KOPT-K1 (cell line): ENCODE measurements at regions not wholly inside any gene's neighbourhood (a gene's known extent, or its start where the extent isn't known, plus 50 kb on each side); places are given as distances from the start of the nearest gene placed in this dataset.

Experiments
- H3K27ac ChIP-seq: fragments of 200-600 bp; sonication (generic); 2 replicates; pipeline ENCODE4 v1.5.1; 2016; ENCODE audit warnings: antibody characterized with exemption, mild to moderate bottlenecking, low read depth, low read length; ENCODE audit not compliant: poor library complexity, severe bottlenecking
- H3K36me3 ChIP-seq: fragments of 200-600 bp; sonication (generic); 2 replicates; pipeline ENCODE4 v1.5.1; 2017; ENCODE audit warnings: antibody characterized with exemption, mild to moderate bottlenecking, low read length, moderate library complexity; ENCODE audit not compliant: insufficient read depth
- H3K9me3 ChIP-seq: fragments of 200-600 bp; sonication (generic); 2 replicates; pipeline ENCODE4 v1.5.1; 2017; ENCODE audit warnings: antibody characterized with exemption, low read length, mild to moderate bottlenecking; ENCODE audit not compliant: insufficient read depth, poor library complexity, severe bottlenecking

GRCh38 chr10:62554632-62555199 is 180.5 kb downstream of the ZNF365 start:
- Histone ChIP-seq H3K27ac (no peak overlapping the region), H3K9me3 (no peaks in the 10 kb centered on the region), H3K36me3 (no peaks in the 10 kb centered on the region)

- H3K27ac ChIP-seq, result no peak overlapping the region
- H3K36me3 ChIP-seq, result no peaks in the 10 kb centered on the region
- H3K9me3 ChIP-seq, result no peaks in the 10 kb centered on the region
Observed at GRCh38 chr10:62559481-62560200, 185.5 kb downstream of the ZNF365 start.

- no peaks in the 10 kb centered on the region for H3K36me3 ChIP-seq
- H3K9me3 ChIP-seq, result no peaks in the 10 kb centered on the region
- H3K27ac ChIP-seq, result no peak overlapping the region
Observed at GRCh38 chr10:62560201-62560819, 186.1 kb downstream of the ZNF365 start.

GRCh38 chr10:62561151-62561550 is 187.0 kb downstream of the ZNF365 start:
- Histone ChIP-seq H3K9me3 (no peaks in the 10 kb centered on the region), H3K27ac (no peak overlapping the region), H3K36me3 (no peaks in the 10 kb centered on the region)

- Histone ChIP-seq H3K36me3 (no peaks in the 10 kb centered on the region), H3K27ac (no peak overlapping the region), H3K9me3 (no peaks in the 10 kb centered on the region)
Observed at GRCh38 chr10:62562101-62562500, 187.9 kb downstream of the ZNF365 start.

GRCh38 chr10:62562795-62563194 is 188.6 kb downstream of the ZNF365 start:
- no peak overlapping the region for H3K27ac ChIP-seq
- H3K36me3 ChIP-seq, result no peaks in the 10 kb centered on the region
- no peaks in the 10 kb centered on the region for H3K9me3 ChIP-seq

- Histone ChIP-seq H3K9me3 (no peaks in the 10 kb centered on the region), H3K36me3 (no peaks in the 10 kb centered on the region), H3K27ac (no peak overlapping the region)
Observed at GRCh38 chr10:62573929-62574328, 199.8 kb downstream of the ZNF365 start.

GRCh38 chr10:62577076-62577475 is 202.9 kb downstream of the ZNF365 start:
- Histone ChIP-seq H3K27ac (no peak overlapping the region), H3K9me3 (no peaks in the 10 kb centered on the region), H3K36me3 (no peaks in the 10 kb centered on the region)

GRCh38 chr10:62577666-62578291 is 203.6 kb downstream of the ZNF365 start:
- H3K9me3 ChIP-seq, result no peaks in the 10 kb centered on the region
- no peak overlapping the region for H3K27ac ChIP-seq

GRCh38 chr10:62578301-62578700 is 204.1 kb downstream of the ZNF365 start:
- no peaks in the 10 kb centered on the region for H3K9me3 ChIP-seq
- no peaks in the 10 kb centered on the region for H3K36me3 ChIP-seq
- no peak overlapping the region for H3K27ac ChIP-seq

More at GRCh38 chr10:62577666-62578291, 203.6 kb downstream of the ZNF365 start:
- no peaks in the 10 kb centered on the region for H3K36me3 ChIP-seq

- Histone ChIP-seq H3K9me3 (no peaks in the 10 kb centered on the region), H3K27ac (no peak overlapping the region)
Observed at GRCh38 chr10:62578916-62579315, 204.7 kb downstream of the ZNF365 start.

GRCh38 chr10:62580396-62580795 is 206.2 kb downstream of the ZNF365 start:
- Histone ChIP-seq H3K9me3 (no peaks in the 10 kb centered on the region), H3K27ac (no peak overlapping the region), H3K36me3 (no peaks in the 10 kb centered on the region)

More at GRCh38 chr10:62578916-62579315, 204.7 kb downstream of the ZNF365 start:
- no peaks in the 10 kb centered on the region for H3K36me3 ChIP-seq

- Histone ChIP-seq H3K27ac (no peak overlapping the region), H3K36me3 (no peaks in the 10 kb centered on the region), H3K9me3 (no peaks in the 10 kb centered on the region)
Observed at GRCh38 chr10:62581351-62581750, 207.2 kb downstream of the ZNF365 start.

GRCh38 chr10:62582101-62582705 is 208.0 kb downstream of the ZNF365 start:
- H3K9me3 ChIP-seq, result no peaks in the 10 kb centered on the region
- no peaks in the 10 kb centered on the region for H3K36me3 ChIP-seq
- no peak overlapping the region for H3K27ac ChIP-seq

- H3K9me3 ChIP-seq, result no peaks in the 10 kb centered on the region
- no peaks in the 10 kb centered on the region for H3K36me3 ChIP-seq
- no peak overlapping the region for H3K27ac ChIP-seq
Observed at GRCh38 chr10:62582804-62583208, 208.6 kb downstream of the ZNF365 start.
